ENCODE measurements at regions not wholly inside any gene's neighbourhood (a gene's known extent, or its start where the extent isn't known, plus 50 kb on each side); places are given as distances from the start of the nearest gene placed in this dataset.

- H3K9ac ChIP-seq (ENCODE audit: low read depth in 1 of 2, low read length in 2 of 2) = no peak overlapping the region
- no peaks in the 10 kb centered on the region for H3K4me1 ChIP-seq (ENCODE audit: control insufficient read depth in 4 of 4, insufficient read depth in 4 of 4, low read length in 3 of 4)
- no peak overlapping the region for H3K27ac ChIP-seq (ENCODE audit: low read depth in 1 of 2, low read length in 2 of 2)
- DNase-seq (ENCODE audit: low spot score) = no peak
- no peaks in the 10 kb centered on the region for H3K9me3 ChIP-seq (ENCODE audit: control insufficient read depth in 4 of 4, low read length in 3 of 4)
- no peaks in the 10 kb centered on the region for H3K27me3 ChIP-seq (ENCODE audit: control insufficient read depth in 4 of 4, insufficient read depth in 4 of 4, low read length in 3 of 4)
- H3K4me3 ChIP-seq (ENCODE audit: low read depth in 1 of 3, low read length in 3 of 3) = no peak overlapping the region
- no peak for TF ChIP-seq ZBTB33 (IDR thresholded peaks at IDR 0.05)
- no peak for TF ChIP-seq HNF4G (IDR thresholded peaks at IDR 0.05)
- TF ChIP-seq NR2F2 (IDR thresholded peaks at IDR 0.05) = no peak
- no peak for TF ChIP-seq SP1 (IDR thresholded peaks at IDR 0.05)
- TF ChIP-seq TAF1 (conservative IDR thresholded peaks at IDR 0.05) = no peak
- no peak for TF ChIP-seq REST (IDR thresholded peaks at IDR 0.05)
- no peak for TF ChIP-seq HNF4A (conservative IDR thresholded peaks at IDR 0.05)
- no peak for TF ChIP-seq YY1 (IDR thresholded peaks at IDR 0.05)
- TF ChIP-seq ATF3 (IDR thresholded peaks at IDR 0.05) = no peak
- no peak for TF ChIP-seq RAD21 (IDR thresholded peaks at IDR 0.05)
- no peak for TF ChIP-seq MAX (IDR thresholded peaks at IDR 0.05)
- TF ChIP-seq FOXA1 (IDR thresholded peaks at IDR 0.05) = no peak
- TF ChIP-seq JUND (IDR thresholded peaks at IDR 0.05) = no peak
- TF ChIP-seq CTCF (IDR thresholded peaks at IDR 0.05; ENCODE audit: low read depth, low read length, missing input control) = no peak
- no peak for TF ChIP-seq FOXA2 (IDR thresholded peaks at IDR 0.05)
- 59% methylated on average over 2 of the region's 2 CpGs for WGBS
- no peaks in the 10 kb centered on the region for H3K36me3 ChIP-seq (ENCODE audit: control insufficient read depth in 4 of 4, insufficient read depth in 3 of 4, low read depth in 1 of 4, low read length in 3 of 4)
These were observed 333.8 kb downstream of the C4orf33 start for GRCh38 chr4:129429581-129430320.

- DNase-seq (ENCODE audit: low spot score) = no peak
- H3K9me3 ChIP-seq (ENCODE audit: control insufficient read depth in 4 of 4, low read length in 3 of 4) = no peaks in the 10 kb centered on the region
- no peak for TF ChIP-seq RAD21 (IDR thresholded peaks at IDR 0.05)
- TF ChIP-seq ATF3 (IDR thresholded peaks at IDR 0.05) = no peak
- TF ChIP-seq HNF4G (IDR thresholded peaks at IDR 0.05) = no peak
- no peak for TF ChIP-seq RXRA (IDR thresholded peaks at IDR 0.05)
- TF ChIP-seq FOXA1 (IDR thresholded peaks at IDR 0.05) = no peak
- no peak for TF ChIP-seq FOXA2 (IDR thresholded peaks at IDR 0.05)
- TF ChIP-seq ZBTB33 (IDR thresholded peaks at IDR 0.05) = no peak
- TF ChIP-seq TAF1 (conservative IDR thresholded peaks at IDR 0.05) = no peak
- no peak for TF ChIP-seq MAX (IDR thresholded peaks at IDR 0.05)
- no peak for TF ChIP-seq SP1 (IDR thresholded peaks at IDR 0.05)
- no peak for TF ChIP-seq YY1 (IDR thresholded peaks at IDR 0.05)
- TF ChIP-seq JUND (IDR thresholded peaks at IDR 0.05) = no peak
- no peak for TF ChIP-seq REST (IDR thresholded peaks at IDR 0.05)
These were observed 341.4 kb downstream of the C4orf33 start for GRCh38 chr4:129437347-129437746.

More at GRCh38 chr4:129437347-129437746, 341.4 kb downstream of the C4orf33 start:
- 83% methylated on average over 4 of the region's 4 CpGs for WGBS
- no peak overlapping the region for H3K9ac ChIP-seq (ENCODE audit: low read depth in 1 of 2, low read length in 2 of 2)
- H3K36me3 ChIP-seq (ENCODE audit: control insufficient read depth in 4 of 4, insufficient read depth in 3 of 4, low read depth in 1 of 4, low read length in 3 of 4) = no peaks in the 10 kb centered on the region
- no peaks in the 10 kb centered on the region for H3K27me3 ChIP-seq (ENCODE audit: control insufficient read depth in 4 of 4, insufficient read depth in 4 of 4, low read length in 3 of 4)
- no peak overlapping the region for H3K4me3 ChIP-seq (ENCODE audit: low read depth in 1 of 3, low read length in 3 of 3)
- no peaks in the 10 kb centered on the region for H3K4me1 ChIP-seq (ENCODE audit: control insufficient read depth in 4 of 4, insufficient read depth in 4 of 4, low read length in 3 of 4)
- no peak overlapping the region for H3K27ac ChIP-seq (ENCODE audit: low read depth in 1 of 2, low read length in 2 of 2)
